ENCODE measurements at regions not wholly inside any gene's neighbourhood (a gene's known extent, or its start where the extent isn't known, plus 50 kb on each side); places are given as distances from the start of the nearest gene placed in this dataset.

DNA sequence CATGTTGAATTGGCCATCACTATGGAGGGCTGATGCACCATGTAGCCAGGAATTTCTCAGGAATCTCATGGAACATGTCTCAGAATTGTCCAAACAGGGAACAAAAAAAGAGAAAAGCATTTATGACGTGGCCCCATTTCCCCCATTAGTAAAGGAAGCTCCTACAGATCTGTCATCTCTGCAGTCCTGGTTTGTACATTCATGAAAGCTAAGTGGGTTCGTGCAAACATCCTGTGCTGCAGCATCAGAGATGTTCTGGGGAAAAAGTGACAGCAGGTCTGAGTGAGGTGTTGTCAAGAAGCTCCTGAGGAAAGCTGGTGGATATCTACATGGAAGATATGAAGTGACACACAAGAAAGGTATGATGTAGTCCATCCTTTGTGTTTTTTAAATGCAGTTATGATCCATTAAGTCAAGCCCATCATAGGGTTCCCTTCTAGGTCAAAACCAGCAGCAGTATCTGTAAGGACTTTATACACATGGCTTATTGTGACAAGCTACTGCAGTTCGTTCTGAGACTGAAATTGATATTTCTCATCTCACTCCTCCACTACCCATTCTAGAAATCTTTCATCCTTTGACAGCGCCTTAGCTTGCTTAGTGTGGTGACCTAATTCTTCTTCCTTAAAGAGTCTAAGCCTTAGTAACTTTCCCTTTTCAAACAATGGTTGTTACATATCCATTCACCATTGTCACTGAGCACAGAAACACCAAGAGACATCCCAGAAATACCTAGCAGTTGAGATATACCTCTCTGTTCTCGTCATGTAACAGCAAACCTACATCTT is 200.0 kb upstream of the TCF21 start:
- H3K36me3 ChIP-seq, result no peaks in the 10 kb centered on the region
- no peaks in the 10 kb centered on the region for H3K27me3 ChIP-seq
- H3K4me1 ChIP-seq, result peaks cover 0 to 2% (median under 1%) of the 10 kb centered on the region in 4 donors
- H3K9me3 ChIP-seq, result no peaks in the 10 kb centered on the region
- H3K27ac ChIP-seq (replicated peaks in 1 of 4), result no peak overlapping the region
- H3K4me3 ChIP-seq, result no peak overlapping the region
- no peak for DNase-seq (ENCODE audit: extremely low spot score)
- intact Hi-C loops (cut with DNase I), result no loop called here
- TF ChIP-seq POLR2A (IDR thresholded peaks at IDR 0.05; ENCODE audit: low read depth), result no peak
- no peak for TF ChIP-seq POLR2AphosphoS5 (IDR thresholded peaks at IDR 0.05)
- TF ChIP-seq, protein P1, sequence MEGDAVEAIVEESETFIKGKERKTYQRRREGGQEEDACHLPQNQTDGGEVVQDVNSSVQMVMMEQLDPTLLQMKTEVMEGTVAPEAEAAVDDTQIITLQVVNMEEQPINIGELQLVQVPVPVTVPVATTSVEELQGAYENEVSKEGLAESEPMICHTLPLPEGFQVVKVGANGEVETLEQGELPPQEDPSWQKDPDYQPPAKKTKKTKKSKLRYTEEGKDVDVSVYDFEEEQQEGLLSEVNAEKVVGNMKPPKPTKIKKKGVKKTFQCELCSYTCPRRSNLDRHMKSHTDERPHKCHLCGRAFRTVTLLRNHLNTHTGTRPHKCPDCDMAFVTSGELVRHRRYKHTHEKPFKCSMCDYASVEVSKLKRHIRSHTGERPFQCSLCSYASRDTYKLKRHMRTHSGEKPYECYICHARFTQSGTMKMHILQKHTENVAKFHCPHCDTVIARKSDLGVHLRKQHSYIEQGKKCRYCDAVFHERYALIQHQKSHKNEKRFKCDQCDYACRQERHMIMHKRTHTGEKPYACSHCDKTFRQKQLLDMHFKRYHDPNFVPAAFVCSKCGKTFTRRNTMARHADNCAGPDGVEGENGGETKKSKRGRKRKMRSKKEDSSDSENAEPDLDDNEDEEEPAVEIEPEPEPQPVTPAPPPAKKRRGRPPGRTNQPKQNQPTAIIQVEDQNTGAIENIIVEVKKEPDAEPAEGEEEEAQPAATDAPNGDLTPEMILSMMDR (IDR thresholded peaks at IDR 0.05), result no peak
- 86% methylated on average over 5 of the region's 5 CpGs for WGBS

DNA sequence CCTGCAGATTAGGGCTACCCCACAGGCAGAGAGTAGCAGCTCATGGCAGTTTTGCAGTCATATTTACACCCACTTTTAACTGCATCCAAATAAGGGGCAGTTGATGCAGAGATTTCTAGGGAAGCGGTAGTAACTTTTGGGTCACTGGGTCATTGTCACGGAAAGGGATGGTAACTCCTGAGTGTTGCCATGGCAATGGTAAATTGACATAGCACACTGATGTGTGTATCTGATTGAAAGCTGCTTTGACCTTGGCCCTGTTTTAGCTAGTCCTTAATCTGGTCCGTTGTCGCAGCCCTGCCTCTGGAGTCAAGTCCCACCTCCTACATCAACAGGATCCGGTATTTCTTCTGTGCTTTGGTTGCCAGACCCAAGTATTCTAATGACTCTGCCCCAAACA is 199.1 kb upstream of the TCF21 start:
- intact Hi-C loops (cut with DNase I), result no loop called here
- H3K36me3 ChIP-seq, result no peaks in the 10 kb centered on the region
- no peak overlapping the region for H3K27ac ChIP-seq (replicated peaks in 1 of 4)
- 82% methylated on average over 5 of the region's 5 CpGs for WGBS
- no peaks in the 10 kb centered on the region for H3K4me1 ChIP-seq
- no peak for TF ChIP-seq POLR2AphosphoS5 (IDR thresholded peaks at IDR 0.05)
- TF ChIP-seq EP300 (IDR thresholded peaks at IDR 0.05), result no peak
- TF ChIP-seq, protein P1 (IDR thresholded peaks at IDR 0.05), result no peak
- no peak for TF ChIP-seq POLR2A (IDR thresholded peaks at IDR 0.05; ENCODE audit: low read depth)
- H3K27me3 ChIP-seq, result no peaks in the 10 kb centered on the region
- H3K4me3 ChIP-seq, result no peak overlapping the region
- no peak for DNase-seq (ENCODE audit: extremely low spot score)
- H3K9me3 ChIP-seq, result no peaks in the 10 kb centered on the region

DNA sequence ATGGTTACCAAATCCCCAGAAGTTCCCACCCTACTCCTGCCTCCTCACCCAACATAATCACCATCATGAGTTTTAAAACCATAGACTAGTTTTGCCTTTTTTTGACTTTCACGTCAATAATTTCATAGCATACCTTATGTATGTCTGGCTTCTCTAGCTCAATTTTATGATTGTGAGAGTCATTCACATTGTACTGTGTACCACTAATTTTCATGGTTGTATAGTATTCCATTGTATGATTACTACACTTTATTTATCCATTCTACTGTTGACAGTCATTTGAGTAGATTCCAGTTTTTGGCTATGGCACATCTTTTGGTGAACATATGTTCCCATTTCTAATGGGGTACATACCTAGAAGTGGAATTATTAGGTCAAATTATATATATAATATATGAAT is 195.3 kb upstream of the TCF21 start:
- TF ChIP-seq, protein P1 (IDR thresholded peaks at IDR 0.05), result no peak
- no peak for TF ChIP-seq POLR2A (IDR thresholded peaks at IDR 0.05; ENCODE audit: low read depth)
- no peak for TF ChIP-seq EP300 (IDR thresholded peaks at IDR 0.05)
- TF ChIP-seq POLR2AphosphoS5 (IDR thresholded peaks at IDR 0.05), result no peak
- no peak overlapping the region for H3K4me3 ChIP-seq
- intact Hi-C loops (cut with DNase I), result no loop called here

DNA sequence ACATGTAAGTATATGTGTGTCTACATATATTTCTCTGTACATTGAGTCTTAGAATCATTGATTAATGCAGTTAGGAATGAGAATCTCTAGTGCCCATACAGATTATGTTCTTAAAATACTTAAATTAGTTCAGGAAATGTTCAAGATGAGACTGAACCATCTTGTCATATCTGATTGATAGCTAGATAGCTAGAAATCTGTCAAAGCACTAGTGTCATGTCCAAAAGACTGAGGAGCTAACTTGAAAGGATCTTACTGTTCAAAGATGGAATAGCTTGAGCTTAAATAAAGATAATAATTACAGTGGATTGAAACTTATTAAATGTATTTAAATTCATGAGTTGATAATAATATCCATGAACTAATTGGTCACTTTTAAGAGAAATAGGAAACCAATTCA is 191.7 kb upstream of the TCF21 start:
- Histone ChIP-seq H3K4me3 (no peak overlapping the region), H3K9me3 (no peaks in the 10 kb centered on the region), H3K4me1 (no peaks in the 10 kb centered on the region), H3K36me3 (no peaks in the 10 kb centered on the region), H3K27me3 (no peaks in the 10 kb centered on the region), H3K27ac (replicated peaks in 1 of 4) (no peak overlapping the region)
- TF ChIP-seq, protein P1 (IDR thresholded peaks at IDR 0.05), result no peak
- TF ChIP-seq POLR2AphosphoS5 (IDR thresholded peaks at IDR 0.05) (no peak), EP300 (IDR thresholded peaks at IDR 0.05) (no peak), POLR2A (IDR thresholded peaks at IDR 0.05; ENCODE audit: low read depth) (no peak)
- no peak for DNase-seq (ENCODE audit: extremely low spot score)
- intact Hi-C loops (cut with DNase I), result no loop called here

More for the DNA sequence above, 195.3 kb upstream of the TCF21 start:
- DNase-seq (ENCODE audit: extremely low spot score), result no peak
- H3K9me3 ChIP-seq, result no peaks in the 10 kb centered on the region
- no peaks in the 10 kb centered on the region for H3K36me3 ChIP-seq
- H3K4me1 ChIP-seq, result no peaks in the 10 kb centered on the region
- H3K27me3 ChIP-seq, result no peaks in the 10 kb centered on the region
- 95% methylated on average over 1 of the region's 1 CpG for WGBS
- no peak overlapping the region for H3K27ac ChIP-seq (replicated peaks in 1 of 4)

DNA sequence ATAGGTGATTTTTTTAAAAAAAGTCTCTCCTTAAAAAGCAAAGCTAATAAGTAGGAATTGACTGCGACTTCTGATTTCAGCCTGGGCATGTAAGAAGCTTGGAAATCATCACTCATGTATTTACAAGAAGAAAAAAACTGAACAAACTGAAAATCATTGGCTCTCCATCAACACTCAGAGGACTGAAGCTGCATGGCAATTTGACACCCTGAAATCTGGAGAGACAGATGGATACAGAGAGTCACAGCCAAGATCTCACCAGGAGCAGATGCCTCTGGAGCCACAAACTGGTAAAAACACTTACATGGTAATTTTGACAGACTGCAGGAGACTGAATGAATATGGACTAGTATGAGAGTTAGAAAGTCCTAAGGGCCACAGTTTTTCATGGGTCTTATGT is 191.2 kb upstream of the TCF21 start:
- no peak overlapping the region for H3K27ac ChIP-seq (replicated peaks in 1 of 4)
- no peaks in the 10 kb centered on the region for H3K27me3 ChIP-seq
- no peaks in the 10 kb centered on the region for H3K4me1 ChIP-seq
- 87% methylated on average over 1 of the region's 1 CpG for WGBS
- TF ChIP-seq, protein P1 (IDR thresholded peaks at IDR 0.05), result no peak
- TF ChIP-seq EP300 (IDR thresholded peaks at IDR 0.05), result no peak
- TF ChIP-seq POLR2AphosphoS5 (IDR thresholded peaks at IDR 0.05), result no peak
- TF ChIP-seq POLR2A (IDR thresholded peaks at IDR 0.05; ENCODE audit: low read depth), result no peak
- no peak for DNase-seq (ENCODE audit: extremely low spot score)
- H3K9me3 ChIP-seq, result no peaks in the 10 kb centered on the region
- H3K36me3 ChIP-seq, result no peaks in the 10 kb centered on the region
- intact Hi-C loops (cut with DNase I), result no loop called here
- no peak overlapping the region for H3K4me3 ChIP-seq
